Osteoblast (primary cell): ENCODE measurements at regions not wholly inside any gene's neighbourhood (a gene's known extent, or its start where the extent isn't known, plus 50 kb on each side); places are given as distances from the start of the nearest gene placed in this dataset.

Experiments used
- DNase-seq: peaks from one replicate; pipeline ENCODE4 v3.0.0; 2011; ENCODE audit warnings: low spot score, mixed read lengths; ENCODE audit not compliant: insufficient read length; ENCODE audit errors: missing footprints
- H2AFZ ChIP-seq: 2 replicates; pipeline ENCODE4 v1.6.0; 2011; ENCODE audit warnings: mild to moderate bottlenecking, low read length
- H3K27ac ChIP-seq: 2 replicates; pipeline ENCODE4 v1.5.1; 2011; ENCODE audit warnings: mild to moderate bottlenecking, low read depth, low read length, moderate library complexity
- H3K27me3 ChIP-seq: 2 replicates; pipeline ENCODE4 v1.6.0; 2012; ENCODE audit warnings: mild to moderate bottlenecking, control low read depth, inconsistent platforms, low read length, moderate library complexity; ENCODE audit not compliant: insufficient read depth
- H3K36me3 ChIP-seq: 2 replicates; pipeline ENCODE4 v1.5.1; 2011; ENCODE audit warnings: mild to moderate bottlenecking, low read length, control low read depth, moderate library complexity; ENCODE audit not compliant: insufficient read depth
- H3K4me1 ChIP-seq: 2 replicates; pipeline ENCODE4 v1.5.1; 2011; ENCODE audit warnings: mild to moderate bottlenecking, low read length, control low read depth, moderate library complexity; ENCODE audit not compliant: insufficient read depth
- H3K4me2 ChIP-seq: 2 replicates; pipeline ENCODE4 v1.6.0; 2011; ENCODE audit warnings: mild to moderate bottlenecking, low read length; ENCODE audit not compliant: insufficient read depth
- H3K4me3 ChIP-seq: fragments of 200-600 bp; sonication (generic); 3 replicates; pipeline ENCODE4 v1.5.1; 2012; ENCODE audit warnings: mild to moderate bottlenecking, low read length, inconsistent platforms; ENCODE audit not compliant: insufficient read depth
- H3K79me2 ChIP-seq: 2 replicates; pipeline ENCODE4 v1.6.0; 2012; ENCODE audit warnings: mild to moderate bottlenecking, low read length, control low read depth, inconsistent platforms; ENCODE audit not compliant: insufficient read depth
- H3K9me3 ChIP-seq: 2 replicates; pipeline ENCODE4 v1.5.1; 2011; ENCODE audit warnings: low read depth, low read length, control low read depth
- H4K20me1 ChIP-seq: 2 replicates; pipeline ENCODE4 v1.6.0; 2012; ENCODE audit warnings: mild to moderate bottlenecking, low read length, control low read depth; ENCODE audit not compliant: insufficient read depth
- TF ChIP-seq, protein P1 (sequence below): IDR thresholded peaks from 2 replicates; pipeline ENCODE4 v1.5.1; 2011; ENCODE audit warnings: mild to moderate bottlenecking, low read depth, low read length, moderate library complexity; ENCODE audit errors: extremely low read depth

GRCh38 chr3:147589016-147589415, 179.9 kb downstream of the ZIC1 start:
- no peak overlapping the region for H3K4me2 ChIP-seq
- no peaks in the 10 kb centered on the region for H3K36me3 ChIP-seq
- no peaks in the 10 kb centered on the region for H3K4me1 ChIP-seq
- no peak overlapping the region for H3K27ac ChIP-seq
- no peaks in the 10 kb centered on the region for H4K20me1 ChIP-seq
- no peak overlapping the region for H2AFZ ChIP-seq
- no peak overlapping the region for H3K4me3 ChIP-seq
- TF ChIP-seq, protein P1, sequence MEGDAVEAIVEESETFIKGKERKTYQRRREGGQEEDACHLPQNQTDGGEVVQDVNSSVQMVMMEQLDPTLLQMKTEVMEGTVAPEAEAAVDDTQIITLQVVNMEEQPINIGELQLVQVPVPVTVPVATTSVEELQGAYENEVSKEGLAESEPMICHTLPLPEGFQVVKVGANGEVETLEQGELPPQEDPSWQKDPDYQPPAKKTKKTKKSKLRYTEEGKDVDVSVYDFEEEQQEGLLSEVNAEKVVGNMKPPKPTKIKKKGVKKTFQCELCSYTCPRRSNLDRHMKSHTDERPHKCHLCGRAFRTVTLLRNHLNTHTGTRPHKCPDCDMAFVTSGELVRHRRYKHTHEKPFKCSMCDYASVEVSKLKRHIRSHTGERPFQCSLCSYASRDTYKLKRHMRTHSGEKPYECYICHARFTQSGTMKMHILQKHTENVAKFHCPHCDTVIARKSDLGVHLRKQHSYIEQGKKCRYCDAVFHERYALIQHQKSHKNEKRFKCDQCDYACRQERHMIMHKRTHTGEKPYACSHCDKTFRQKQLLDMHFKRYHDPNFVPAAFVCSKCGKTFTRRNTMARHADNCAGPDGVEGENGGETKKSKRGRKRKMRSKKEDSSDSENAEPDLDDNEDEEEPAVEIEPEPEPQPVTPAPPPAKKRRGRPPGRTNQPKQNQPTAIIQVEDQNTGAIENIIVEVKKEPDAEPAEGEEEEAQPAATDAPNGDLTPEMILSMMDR = no peak
- no peaks in the 10 kb centered on the region for H3K79me2 ChIP-seq
- no peaks in the 10 kb centered on the region for H3K27me3 ChIP-seq
- no peak for DNase-seq
- H3K9me3 ChIP-seq = no peaks in the 10 kb centered on the region

- Histone ChIP-seq H3K27ac (no peak overlapping the region), H3K36me3 (no peaks in the 10 kb centered on the region), H3K79me2 (no peaks in the 10 kb centered on the region), H3K4me2 (no peak overlapping the region), H3K27me3 (no peaks in the 10 kb centered on the region), H3K4me3 (no peak overlapping the region), H4K20me1 (no peaks in the 10 kb centered on the region), H3K4me1 (no peaks in the 10 kb centered on the region), H2AFZ (no peak overlapping the region), H3K9me3 (no peaks in the 10 kb centered on the region)
- no peak for DNase-seq
- TF ChIP-seq, protein P1 = no peak
These were observed 195.0 kb downstream of the ZIC1 start for GRCh38 chr3:147604136-147604535.

GRCh38 chr3:147613725-147614124, 204.6 kb downstream of the ZIC1 start:
- TF ChIP-seq, protein P1 = no peak
- Histone ChIP-seq H3K4me3 (no peak overlapping the region), H3K9me3 (no peaks in the 10 kb centered on the region), H3K4me1 (no peaks in the 10 kb centered on the region), H3K36me3 (no peaks in the 10 kb centered on the region), H3K27me3 (no peaks in the 10 kb centered on the region), H3K4me2 (peak overlapping the region; percentile 54), H4K20me1 (no peaks in the 10 kb centered on the region), H3K27ac (no peak overlapping the region), H3K79me2 (no peaks in the 10 kb centered on the region), H2AFZ (peak overlapping the region; percentile 67)
- DNase-seq = peak; percentile 37

GRCh38 chr3:147614210-147614609, 205.0 kb downstream of the ZIC1 start:
- Histone ChIP-seq H3K4me2 (peak overlapping the region; percentile 54), H3K27ac (no peak overlapping the region), H3K79me2 (no peaks in the 10 kb centered on the region), H3K9me3 (no peaks in the 10 kb centered on the region), H3K4me1 (no peaks in the 10 kb centered on the region), H4K20me1 (no peaks in the 10 kb centered on the region), H3K4me3 (no peak overlapping the region), H3K36me3 (no peaks in the 10 kb centered on the region), H2AFZ (peak overlapping the region; percentile 13), H3K27me3 (no peaks in the 10 kb centered on the region)
- TF ChIP-seq, protein P1 = no peak
- no peak for DNase-seq
